ENCODE measurements at regions not wholly inside any gene's neighbourhood (a gene's known extent, or its start where the extent isn't known, plus 50 kb on each side); places are given as distances from the start of the nearest gene placed in this dataset.
"Not testable (repeated sequence)": the region's sequence is repeated elsewhere in the genome, so short reads cannot be mapped to it uniquely, and the experiment has no call there.

GRCh38 chr10:33609546-33609945 is 275.1 kb upstream of the NRP1 start:
- DNase-seq (ENCODE audit: low spot score) = no peak

GRCh38 chr10:33602278-33602677 is 267.8 kb upstream of the NRP1 start:
- no peak for DNase-seq (ENCODE audit: low spot score)

GRCh38 chr10:33600381-33600780 is 265.9 kb upstream of the NRP1 start:
- DNase-seq (ENCODE audit: low spot score) = no peak

- DNase-seq (ENCODE audit: low spot score) = no peak
These were observed 262.0 kb upstream of the NRP1 start for GRCh38 chr10:33596422-33596821.

GRCh38 chr10:33594475-33594874 is 260.0 kb upstream of the NRP1 start:
- DNase-seq (ENCODE audit: low spot score) = no peak

- no peak for DNase-seq (ENCODE audit: low spot score)
These were observed 254.6 kb upstream of the NRP1 start for GRCh38 chr10:33588974-33589600.

GRCh38 chr10:33584596-33584995 is 250.1 kb upstream of the NRP1 start:
- not testable (repeated sequence) for DNase-seq (ENCODE audit: low spot score)

GRCh38 chr10:33579996-33580395 is 245.5 kb upstream of the NRP1 start:
- no peak for DNase-seq (ENCODE audit: low spot score)

- DNase-seq (ENCODE audit: low spot score) = no peak
These were observed 239.1 kb upstream of the NRP1 start for GRCh38 chr10:33573606-33574005.

- no peak for DNase-seq (ENCODE audit: low spot score)
These were observed 237.1 kb upstream of the NRP1 start for GRCh38 chr10:33571616-33572015.

GRCh38 chr10:33570495-33570894 is 236.0 kb upstream of the NRP1 start:
- no peak for DNase-seq (ENCODE audit: low spot score)

GRCh38 chr10:33569702-33570101 is 235.2 kb upstream of the NRP1 start:
- no peak for DNase-seq (ENCODE audit: low spot score)

- no peak for DNase-seq (ENCODE audit: low spot score)
These were observed 232.0 kb upstream of the NRP1 start for GRCh38 chr10:33566426-33566825.

GRCh38 chr10:33566001-33566400 is 231.5 kb upstream of the NRP1 start:
- no peak for DNase-seq (ENCODE audit: low spot score)

GRCh38 chr10:33565231-33565630 is 230.8 kb upstream of the NRP1 start:
- no peak for DNase-seq (ENCODE audit: low spot score)

- DNase-seq (ENCODE audit: low spot score) = no peak
These were observed 224.6 kb upstream of the NRP1 start for GRCh38 chr10:33559105-33559504.

- DNase-seq (ENCODE audit: low spot score) = no peak
These were observed 222.8 kb upstream of the NRP1 start for GRCh38 chr10:33557313-33557712.

- DNase-seq (ENCODE audit: low spot score) = no peak
These were observed 222.2 kb upstream of the NRP1 start for GRCh38 chr10:33556620-33557019.

- no peak for DNase-seq (ENCODE audit: low spot score)
These were observed 221.6 kb upstream of the NRP1 start for GRCh38 chr10:33556103-33556502.

GRCh38 chr10:33553748-33554571 is 219.5 kb upstream of the NRP1 start:
- no peak for DNase-seq (ENCODE audit: low spot score)

- DNase-seq (ENCODE audit: low spot score) = no peak
These were observed 217.8 kb upstream of the NRP1 start for GRCh38 chr10:33552290-33552689.

GRCh38 chr10:33550811-33551210 is 216.3 kb upstream of the NRP1 start:
- no peak for DNase-seq (ENCODE audit: low spot score)

GRCh38 chr10:33547976-33548375 is 213.5 kb upstream of the NRP1 start:
- no peak for DNase-seq (ENCODE audit: low spot score)

GRCh38 chr10:33546031-33546430 is 211.6 kb upstream of the NRP1 start:
- no peak for DNase-seq (ENCODE audit: low spot score)

Measured in CD4-positive, alpha-beta T cell treated with Interleukin-15 for 4 hours (primary cell).